RWPE1 (cell line): ENCODE measurements at regions not wholly inside any gene's neighbourhood (a gene's known extent, or its start where the extent isn't known, plus 50 kb on each side); places are given as distances from the start of the nearest gene placed in this dataset.

Source experiments
- CTCF ChIA-PET: fragments of 350-600 bp; sonication (Branson Sonifier 250); formaldehyde crosslinking; extraction: SDS; loops from one replicate; lab custom pipeline; 2021; lab: Yijun Ruan, JAX
- POLR2A ChIA-PET: fragments of 400-600 bp; formaldehyde crosslinking; extraction: SDS; loops from one replicate; lab custom pipeline; 2020; ENCODE audit warnings: antibody characterized with exemption; ENCODE audit not compliant: low non-redundant PET; lab: Yijun Ruan, JAX
- DNase-seq: peaks from one replicate; pipeline ENCODE4 v3.0.0; 2012; ENCODE audit warnings: low spot score
- H3K27ac ChIP-seq: fragments of 450-650 bp; 2 replicates; pipeline ENCODE4 v1.5.1; 2017
- CTCF ChIP-seq: fragments of 450-650 bp; conservative IDR thresholded peaks from 2 replicates; pipeline ENCODE4 v1.5.1; 2017; ENCODE audit warnings: low read depth, mild to moderate bottlenecking

- POLR2A ChIA-PET = no interaction called here
- CTCF ChIA-PET = no interaction called here
- no peak for DNase-seq
- TF ChIP-seq CTCF = no peak
- H3K27ac ChIP-seq = no peak overlapping the region
Measured at GRCh38 chr7:109215341-109215740, 645.7 kb downstream of the DNAJB9 start.

DNA sequence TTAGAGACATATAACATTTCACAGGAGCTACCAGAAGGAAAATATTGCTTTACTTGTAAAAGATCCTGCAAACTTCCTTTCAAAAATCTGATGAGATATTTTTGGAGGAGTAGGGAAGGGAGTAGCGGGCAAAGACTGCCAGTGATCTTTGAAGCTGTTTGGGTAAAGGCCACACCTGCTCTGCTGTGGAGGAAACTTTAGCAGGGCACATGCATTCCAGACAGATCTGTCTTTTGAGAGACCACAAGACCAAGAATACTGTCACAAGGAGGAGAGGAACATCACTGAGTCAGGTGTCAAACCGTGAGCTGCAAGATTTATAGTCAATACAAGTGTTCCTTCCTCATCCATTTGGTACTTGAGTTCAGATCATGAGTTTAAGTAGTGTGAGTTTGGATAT is 654.4 kb downstream of the DNAJB9 start:
- H3K27ac ChIP-seq = no peak overlapping the region
- DNase-seq = no peak
- POLR2A ChIA-PET = no interaction called here
- no peak for TF ChIP-seq CTCF
- CTCF ChIA-PET = no interaction called here

- no peak for DNase-seq
- H3K27ac ChIP-seq = no peak overlapping the region
- ChIA-PET CTCF (no interaction called here), POLR2A (no interaction called here)
- TF ChIP-seq CTCF = no peak
Measured at GRCh38 chr7:109226699-109227098, 657.0 kb downstream of the DNAJB9 start.

DNA sequence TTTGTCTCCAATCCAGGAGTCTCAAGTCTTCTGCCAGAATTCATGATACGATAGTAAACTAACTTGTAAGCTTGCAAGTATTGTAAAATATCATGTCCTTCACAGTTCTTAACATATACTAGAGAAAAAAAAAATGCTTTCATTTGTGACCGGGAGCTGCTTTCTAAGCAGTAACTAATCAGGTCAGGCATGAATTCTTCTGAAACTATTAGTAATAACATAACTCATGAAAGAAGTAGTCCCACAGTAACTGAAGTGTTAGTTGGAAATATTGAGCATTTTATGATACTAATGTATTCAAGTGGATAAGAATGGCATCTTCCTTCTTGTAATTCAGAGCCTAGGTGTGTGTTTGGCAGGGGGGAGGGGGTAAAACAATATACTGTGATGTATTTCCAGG is 665.6 kb downstream of the DNAJB9 start:
- H3K27ac ChIP-seq = no peak overlapping the region
- no peak for TF ChIP-seq CTCF
- DNase-seq = no peak
- ChIA-PET POLR2A (no interaction called here), CTCF (interaction anchor here (0.6 kb wide), 1 partner anchor 642 kb away, joined by 4 read pairs; no protein-coding TSS in a partner anchor)

GRCh38 chr7:109246330-109247077 is 676.8 kb downstream of the DNAJB9 start:
- DNase-seq = no peak
- ChIA-PET POLR2A (no interaction called here), CTCF (no interaction called here)
- no peak for TF ChIP-seq CTCF
- H3K27ac ChIP-seq = no peak overlapping the region

DNA sequence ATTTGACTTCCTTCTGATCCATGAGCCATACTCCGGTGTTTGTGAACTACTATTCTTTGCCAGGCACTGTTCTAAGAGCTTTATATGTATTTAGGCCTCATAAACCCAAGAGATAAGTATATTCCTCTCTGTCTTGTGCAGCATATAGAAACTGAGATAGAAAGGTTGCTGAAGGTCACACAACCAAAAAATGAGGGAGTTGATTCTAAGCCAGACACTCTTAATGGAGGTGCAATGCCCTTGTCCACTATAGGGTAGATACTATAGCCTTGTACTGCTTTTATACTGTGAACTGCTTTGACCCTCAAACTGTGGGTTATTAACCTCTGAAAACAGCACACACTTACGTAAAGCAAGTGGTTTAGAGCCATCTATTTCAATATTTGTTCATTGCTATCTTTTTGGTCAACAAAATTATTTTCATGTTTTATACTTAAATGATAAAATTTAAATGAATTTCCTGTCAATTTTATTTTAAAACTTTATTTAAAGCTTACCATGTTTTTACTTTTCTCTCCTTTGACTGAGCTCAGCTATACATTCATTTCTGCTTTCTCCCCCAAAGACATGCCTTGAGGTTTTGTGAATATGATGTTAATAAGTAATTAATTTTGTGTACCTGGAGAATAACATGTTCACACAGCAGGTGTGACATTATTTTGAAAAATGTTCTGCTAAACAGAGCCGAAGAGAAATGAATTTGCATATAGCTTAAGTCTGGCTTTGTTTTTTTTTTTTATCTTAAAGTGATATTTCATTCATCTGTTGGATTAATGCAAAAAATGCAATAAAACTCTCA is 687.3 kb downstream of the DNAJB9 start:
- ChIA-PET POLR2A (no interaction called here), CTCF (no interaction called here)
- no peak overlapping the region for H3K27ac ChIP-seq
- DNase-seq = no peak
- no peak for TF ChIP-seq CTCF
